GM21825 (cell line): ENCODE measurements at regions not wholly inside any gene's neighbourhood (a gene's known extent, or its start where the extent isn't known, plus 50 kb on each side); places are given as distances from the start of the nearest gene placed in this dataset.
A peak's percentile ranks its signal among the peaks of the same experiment; 100 is the strongest.

Experiments used
- ATAC-seq: cut with Tn5 transposase; IDR thresholded peaks from one replicate; pipeline ENCODE4 v1.9.1; 2021; ENCODE audit warnings: mild to moderate bottlenecking, moderate library complexity; ENCODE audit not compliant: unreplicated experiment

GRCh38 chr21:45592208-45592619 lies 50.0 kb upstream of the SLC19A1 start:
- ATAC-seq: peak; percentile 49

DNA sequence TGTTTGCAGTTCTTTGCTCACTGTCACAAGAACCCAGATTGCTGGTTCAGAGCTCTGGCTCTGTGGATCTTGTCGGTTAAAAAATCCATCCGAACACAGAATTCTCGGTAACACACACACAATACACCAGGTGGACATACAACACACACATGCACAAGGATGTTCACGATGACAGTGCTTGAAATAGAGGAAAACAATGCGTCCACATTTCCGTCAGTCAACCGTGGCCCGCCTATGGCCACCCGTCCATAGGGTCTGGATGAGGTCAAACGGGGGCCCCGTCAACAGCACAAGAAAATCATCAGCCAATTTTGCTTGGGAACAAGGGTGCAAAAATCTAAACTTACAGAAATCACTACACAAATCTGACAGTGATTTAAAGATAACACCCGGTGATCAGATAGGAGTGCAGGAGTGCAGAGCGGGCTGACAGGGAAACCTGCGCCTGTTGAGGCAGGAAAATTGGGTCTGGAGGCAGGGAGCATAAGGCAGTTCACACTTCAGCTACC lies 50.4 kb upstream of the SLC19A1 start:
- ATAC-seq: no peak

DNA sequence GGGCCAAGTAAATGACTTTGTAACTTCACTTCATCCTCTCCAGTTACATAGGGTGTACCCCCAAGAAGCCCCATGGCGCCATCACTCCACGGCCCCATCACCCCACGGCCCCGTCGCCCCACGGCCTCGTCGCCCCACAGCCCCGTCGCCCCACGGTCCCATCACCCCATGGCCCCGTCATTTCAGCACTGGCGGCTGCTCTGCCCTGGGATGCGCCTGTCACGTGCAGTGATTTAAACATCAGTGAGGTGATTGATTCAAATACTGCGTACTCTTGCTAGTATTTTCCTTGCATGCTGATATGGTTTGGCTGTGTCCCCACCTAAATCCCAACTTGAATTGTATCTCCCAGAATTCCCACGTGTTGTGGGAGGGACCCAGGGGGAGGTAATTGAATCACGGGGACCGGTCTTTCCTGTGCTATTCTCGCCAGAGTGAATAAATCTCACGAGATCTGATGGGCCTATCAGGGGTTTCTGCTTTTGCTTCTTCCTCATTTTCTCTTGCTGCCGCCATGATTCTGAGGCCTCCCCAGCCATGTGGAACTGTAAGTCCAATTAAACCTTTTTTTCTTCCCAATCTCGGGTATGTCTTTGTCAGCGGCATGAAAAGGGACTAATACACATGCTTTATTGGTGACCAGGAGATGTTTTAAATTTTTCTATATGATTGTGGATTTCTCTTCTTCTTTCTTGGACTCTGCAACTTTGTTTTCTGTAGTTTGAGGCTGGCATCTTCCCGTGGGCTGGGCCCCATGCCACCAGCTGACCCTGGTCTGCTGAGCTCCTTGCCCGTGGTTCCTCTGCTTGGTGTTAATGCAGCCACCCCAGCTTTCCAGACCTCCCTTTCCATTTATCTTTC lies 50.1 kb upstream of the PCBP3 start:
- ATAC-seq: no peak
